HCT116 (cell line): ENCODE measurements at regions not wholly inside any gene's neighbourhood (a gene's known extent, or its start where the extent isn't known, plus 50 kb on each side); places are given as distances from the start of the nearest gene placed in this dataset.

Source experiments
- ATAC-seq: fragments of 200-7000 bp; cut with Tn5 transposase; 2 replicates; pipeline ENCODE4 v1.9.1; 2020; ENCODE audit warnings: mild to moderate bottlenecking, moderate library complexity
- BruUV-seq: library from RNA; stranded (reverse); fragments of 400-500 nt; replicated peaks from 2 replicates; lab custom pipeline; 2021; lab: Mats Ljungman, UMichigan
- CTCF ChIA-PET: fragments of 300-600 bp; sonication (Branson Sonifier 250); formaldehyde crosslinking; loops from one replicate; lab custom pipeline; 2021; ENCODE audit warnings: antibody characterized with exemption; lab: Charles Lee
- POLR2A ChIA-PET: fragments of 300-600, 350-600 bp; sonication (Branson Sonifier 250); formaldehyde crosslinking; loops from one replicate; lab custom pipeline; 2021; ENCODE audit warnings: antibody characterized with exemption; lab: Charles Lee
- RAD21 ChIA-PET, 2 experiments: fragments of 300-600 bp; sonication (Branson Sonifier 250); formaldehyde crosslinking; loops; one replicate each; lab custom pipeline; 2023; ENCODE audit warnings: low total read pairs in 2 of 2; ENCODE audit not compliant: uncharacterized antibody in 2 of 2, unreplicated experiment in 2 of 2, low non-redundant PET in 1 of 2; lab: Charles Lee
- DNase-seq: peaks from one replicate; pipeline ENCODE4 v3.0.0-alpha.2; 2010; ENCODE audit warnings: low read depth, low spot score
- H2AFZ ChIP-seq: fragments of 200-600 bp; shearing (Covaris generic), sonication (generic); 2 replicates; pipeline ENCODE4 v1.6.1; 2017; ENCODE audit warnings: low read depth, mixed run types, mixed read lengths, antibody characterized with exemption, low read length; ENCODE audit not compliant: poor library complexity, severe bottlenecking
- H3K27ac ChIP-seq: 2 replicates; pipeline ENCODE4 v1.5.1; 2012; ENCODE audit warnings: low read depth, low read length
- H3K27me3 ChIP-seq: fragments of 200-600 bp; sonication (generic); 2 replicates; pipeline ENCODE4 v1.6.1; 2016; ENCODE audit warnings: mixed run types, low read length, mixed read lengths; ENCODE audit not compliant: insufficient read depth
- H3K36me3 ChIP-seq, 2 experiments: fragments of 200-500 bp in 1 of 2; fragments of 200-600 bp in 1 of 2; sonication (Bioruptor generic) in 1 of 2; sonication (generic) in 1 of 2; 2 replicates each; pipeline versions ENCODE4 v1.5.1 to v1.6.1; 2014 to 2016; ENCODE audit warnings: low read length in 2 of 2, inconsistent platforms in 1 of 2, mixed read lengths in 1 of 2, mixed run types in 1 of 2; ENCODE audit not compliant: insufficient read depth in 2 of 2, control insufficient read depth in 1 of 2
- H3K4me1 ChIP-seq, 2 experiments: fragments of 200-600 bp in 1 of 2; sonication (generic) in 1 of 2; 2 replicates each; pipeline versions ENCODE4 v1.5.1 to v1.6.1; 2012 to 2017; ENCODE audit warnings: low read length in 2 of 2, inconsistent platforms in 1 of 2, mild to moderate bottlenecking in 1 of 2, mixed read lengths in 1 of 2, mixed run types in 1 of 2, moderate library complexity in 1 of 2; ENCODE audit not compliant: insufficient read depth in 2 of 2, control insufficient read depth in 1 of 2
- H3K4me2 ChIP-seq: fragments of 200-600 bp; sonication (generic); 2 replicates; pipeline ENCODE4 v1.6.1; 2017; ENCODE audit warnings: mixed run types, low read length, mixed read lengths
- H3K4me3 ChIP-seq, 2 experiments: fragments of 200-600 bp in 1 of 2; sonication (generic) in 1 of 2; replicated peaks in 1 of 2; 2 replicates each; pipeline ENCODE4 v1.5.1; 2011 to 2016; ENCODE audit warnings: low read length in 2 of 2, control low read depth in 1 of 2, low read depth in 1 of 2, mild to moderate bottlenecking in 1 of 2, mixed read lengths in 1 of 2, mixed run types in 1 of 2
- H3K79me2 ChIP-seq: fragments of 200-600 bp; sonication (generic); 2 replicates; pipeline ENCODE4 v1.6.1; 2017; ENCODE audit warnings: mild to moderate bottlenecking, mixed run types, low read length, moderate library complexity, mixed read lengths; ENCODE audit not compliant: insufficient read depth
- H3K9ac ChIP-seq: fragments of 200-600 bp; sonication (generic); 2 replicates; pipeline ENCODE4 v1.6.1; 2016; ENCODE audit warnings: low read length, mixed read lengths
- H3K9me2 ChIP-seq: fragments of 200-600 bp; sonication (generic), shearing (Covaris generic); 2 replicates; pipeline ENCODE4 v1.6.1; 2017; ENCODE audit warnings: mixed run types, mild to moderate bottlenecking, moderate library complexity; ENCODE audit not compliant: insufficient read depth
- H3K9me3 ChIP-seq, 2 experiments: fragments of 200-500 bp in 1 of 2; fragments of 200-600 bp in 1 of 2; sonication (Bioruptor generic) in 1 of 2; sonication (generic) in 1 of 2; 2 replicates each; pipeline ENCODE4 v1.6.1; 2014 to 2017; ENCODE audit warnings: low read length in 2 of 2, mixed read lengths in 2 of 2, inconsistent platforms in 1 of 2, low read depth in 1 of 2, mild to moderate bottlenecking in 1 of 2, mixed run types in 1 of 2, moderate library complexity in 1 of 2; ENCODE audit not compliant: control insufficient read depth in 1 of 2, insufficient read depth in 1 of 2
- H4K20me1 ChIP-seq: fragments of 200-600 bp; sonication (generic), shearing (Covaris generic); 2 replicates; pipeline ENCODE4 v1.6.1; 2017; ENCODE audit warnings: mixed run types, mild to moderate bottlenecking, moderate library complexity; ENCODE audit not compliant: insufficient read depth
- CBX3 ChIP-seq: IDR thresholded peaks from 2 replicates; pipeline ENCODE4 v1.6.1; 2012; ENCODE audit warnings: low read depth
- CEBPB ChIP-seq: IDR thresholded peaks from 2 replicates; pipeline ENCODE4 v1.6.1; 2012; ENCODE audit warnings: low read depth
- EGR1 ChIP-seq: IDR thresholded peaks from 2 replicates; pipeline ENCODE4 v1.6.1; 2012; ENCODE audit warnings: low read depth
- ELF1 ChIP-seq: IDR thresholded peaks from 2 replicates; pipeline ENCODE4 v1.6.1; 2012; ENCODE audit warnings: low read depth, borderline replicate concordance
- EZH2phosphoT487 ChIP-seq: fragments of 200-600 bp; IDR thresholded peaks from 2 replicates; pipeline ENCODE4 v1.6.1; 2018; ENCODE audit warnings: antibody characterized with exemption, borderline replicate concordance
- POLR2A ChIP-seq: IDR thresholded peaks from 2 replicates; pipeline ENCODE4 v1.7.0; 2011; ENCODE audit warnings: borderline replicate concordance; ENCODE audit not compliant: insufficient read depth, insufficient read length; ENCODE audit errors: extremely low read depth
- POLR2AphosphoS5 ChIP-seq: IDR thresholded peaks from 2 replicates; pipeline ENCODE4 v1.6.1; 2011; ENCODE audit warnings: mild to moderate bottlenecking, low read depth, low read length, moderate library complexity
- RAD21 ChIP-seq: IDR thresholded peaks from 2 replicates; pipeline ENCODE4 v1.6.1; 2012; ENCODE audit warnings: low read depth, mild to moderate bottlenecking
- REST ChIP-seq: IDR thresholded peaks from 2 replicates; pipeline ENCODE4 v1.6.1; 2012; ENCODE audit warnings: low read depth
- SP1 ChIP-seq: IDR thresholded peaks from 2 replicates; pipeline ENCODE4 v1.6.1; 2012; ENCODE audit warnings: low read depth
- SRF ChIP-seq: IDR thresholded peaks from 2 replicates; pipeline ENCODE4 v1.6.1; 2012; ENCODE audit warnings: low read depth
- TCF7L2 ChIP-seq: IDR thresholded peaks from 2 replicates; pipeline ENCODE4 v1.7.0; 2011; ENCODE audit warnings: borderline replicate concordance, inconsistent platforms; ENCODE audit not compliant: insufficient read depth, insufficient read length; ENCODE audit errors: extremely low read depth
- ZFX ChIP-seq: fragments of 450-650 bp; IDR thresholded peaks from 2 replicates; pipeline ENCODE4 v1.6.1; 2017
- intact Hi-C: fragments of 100-400 bp; cut with micrococcal nuclease; formaldehyde crosslinking; loops from 2 replicates; pipeline ENCODE4 v1.10.0; 2022
- TF ChIP-seq, protein P1 (sequence below): IDR thresholded peaks from 2 replicates; pipeline ENCODE4 v1.6.1; 2012
- TF ChIP-seq, protein P2 (sequence below): IDR thresholded peaks from 2 replicates; pipeline ENCODE4 v1.6.1; 2011; ENCODE audit warnings: mild to moderate bottlenecking, low read length, moderate library complexity; ENCODE audit not compliant: insufficient replicate concordance; ENCODE audit errors: extremely low read depth

GRCh38 chr10:85256481-85256880, 928.1 kb downstream of the CCSER2 start:
- H3K4me3 ChIP-seq, result no peak overlapping the region
- H3K79me2 ChIP-seq, result no peaks in the 10 kb centered on the region
- no peak overlapping the region for H3K27ac ChIP-seq
- no peak overlapping the region for H3K4me2 ChIP-seq
- no peak for DNase-seq
- no peaks in the 10 kb centered on the region for H3K27me3 ChIP-seq
- no peak overlapping the region for H3K9ac ChIP-seq
- BruUV-seq, result no TSS peak
- POLR2A ChIA-PET, result no interaction called here
- no peaks in the 10 kb centered on the region for H4K20me1 ChIP-seq
- H2AFZ ChIP-seq, result no peak overlapping the region
- ATAC-seq, result no peak
- no peaks in the 10 kb centered on the region for H3K9me3 ChIP-seq
- H3K9me2 ChIP-seq, result no peaks in the 10 kb centered on the region
- intact Hi-C loops, result no loop called here
- H3K36me3 ChIP-seq, result no peaks in the 10 kb centered on the region
- TF ChIP-seq CEBPB (no peak), ELF1 (no peak), POLR2A (no peak)
- TF ChIP-seq, protein P1, sequence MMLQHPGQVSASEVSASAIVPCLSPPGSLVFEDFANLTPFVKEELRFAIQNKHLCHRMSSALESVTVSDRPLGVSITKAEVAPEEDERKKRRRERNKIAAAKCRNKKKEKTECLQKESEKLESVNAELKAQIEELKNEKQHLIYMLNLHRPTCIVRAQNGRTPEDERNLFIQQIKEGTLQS, result no peak
- no peaks in the 10 kb centered on the region for H3K4me1 ChIP-seq
- CTCF ChIA-PET, result no interaction called here
- RAD21 ChIA-PET, result no interaction called here

- Histone ChIP-seq H3K79me2 (no peaks in the 10 kb centered on the region), H3K4me2 (no peak overlapping the region), H3K9ac (no peak overlapping the region), H3K9me2 (no peaks in the 10 kb centered on the region), H3K27me3 (no peaks in the 10 kb centered on the region), H3K4me1 (no peaks in the 10 kb centered on the region), H3K36me3 (no peaks in the 10 kb centered on the region), H3K4me3 (no peak overlapping the region), H3K9me3 (no peaks in the 10 kb centered on the region), H2AFZ (no peak overlapping the region), H3K27ac (no peak overlapping the region), H4K20me1 (no peaks in the 10 kb centered on the region)
- RAD21 ChIA-PET, result no interaction called here
- TF ChIP-seq RAD21, result no peak
- no peak for TF ChIP-seq ELF1
- TF ChIP-seq SRF, result no peak
- no peak for TF ChIP-seq REST
- no peak for TF ChIP-seq EZH2phosphoT487
- TF ChIP-seq POLR2A, result no peak
- no peak for TF ChIP-seq CEBPB
- no peak for TF ChIP-seq ZFX
- no peak for TF ChIP-seq TCF7L2
- TF ChIP-seq POLR2AphosphoS5, result no peak
- TF ChIP-seq EGR1, result no peak
- TF ChIP-seq, protein P2, sequence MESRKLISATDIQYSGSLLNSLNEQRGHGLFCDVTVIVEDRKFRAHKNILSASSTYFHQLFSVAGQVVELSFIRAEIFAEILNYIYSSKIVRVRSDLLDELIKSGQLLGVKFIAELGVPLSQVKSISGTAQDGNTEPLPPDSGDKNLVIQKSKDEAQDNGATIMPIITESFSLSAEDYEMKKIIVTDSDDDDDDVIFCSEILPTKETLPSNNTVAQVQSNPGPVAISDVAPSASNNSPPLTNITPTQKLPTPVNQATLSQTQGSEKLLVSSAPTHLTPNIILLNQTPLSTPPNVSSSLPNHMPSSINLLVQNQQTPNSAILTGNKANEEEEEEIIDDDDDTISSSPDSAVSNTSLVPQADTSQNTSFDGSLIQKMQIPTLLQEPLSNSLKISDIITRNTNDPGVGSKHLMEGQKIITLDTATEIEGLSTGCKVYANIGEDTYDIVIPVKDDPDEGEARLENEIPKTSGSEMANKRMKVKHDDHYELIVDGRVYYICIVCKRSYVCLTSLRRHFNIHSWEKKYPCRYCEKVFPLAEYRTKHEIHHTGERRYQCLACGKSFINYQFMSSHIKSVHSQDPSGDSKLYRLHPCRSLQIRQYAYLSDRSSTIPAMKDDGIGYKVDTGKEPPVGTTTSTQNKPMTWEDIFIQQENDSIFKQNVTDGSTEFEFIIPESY, result no peak
- no peak for TF ChIP-seq CBX3
- TF ChIP-seq SP1, result no peak
- BruUV-seq, result no TSS peak
- CTCF ChIA-PET, result no interaction called here
- ATAC-seq, result no peak
- POLR2A ChIA-PET, result no interaction called here
- intact Hi-C loops, result no loop called here
- DNase-seq, result no peak
These were observed 931.5 kb downstream of the CCSER2 start for GRCh38 chr10:85259908-85260307.
